HCT116 (cell line): ENCODE measurements at regions not wholly inside any gene's neighbourhood (a gene's known extent, or its start where the extent isn't known, plus 50 kb on each side); places are given as distances from the start of the nearest gene placed in this dataset.

Experiments
- ATAC-seq: fragments of 200-7000 bp; cut with Tn5 transposase; 2 replicates; pipeline ENCODE4 v1.9.1; 2020; ENCODE audit warnings: mild to moderate bottlenecking, moderate library complexity
- BruUV-seq: library from RNA; stranded (reverse); fragments of 400-500 nt; replicated peaks from 2 replicates; lab custom pipeline; 2021; lab: Mats Ljungman, UMichigan
- CTCF ChIA-PET: fragments of 300-600 bp; sonication (Branson Sonifier 250); formaldehyde crosslinking; loops from one replicate; lab custom pipeline; 2021; ENCODE audit warnings: antibody characterized with exemption; lab: Charles Lee
- POLR2A ChIA-PET: fragments of 300-600, 350-600 bp; sonication (Branson Sonifier 250); formaldehyde crosslinking; loops from one replicate; lab custom pipeline; 2021; ENCODE audit warnings: antibody characterized with exemption; lab: Charles Lee
- RAD21 ChIA-PET, 2 experiments: fragments of 300-600 bp; sonication (Branson Sonifier 250); formaldehyde crosslinking; loops; one replicate each; lab custom pipeline; 2023; ENCODE audit warnings: low total read pairs in 2 of 2; ENCODE audit not compliant: uncharacterized antibody in 2 of 2, unreplicated experiment in 2 of 2, low non-redundant PET in 1 of 2; lab: Charles Lee
- DNase-seq: peaks from one replicate; pipeline ENCODE4 v3.0.0-alpha.2; 2010; ENCODE audit warnings: low read depth, low spot score
- H2AFZ ChIP-seq: fragments of 200-600 bp; shearing (Covaris generic), sonication (generic); 2 replicates; pipeline ENCODE4 v1.6.1; 2017; ENCODE audit warnings: low read depth, mixed run types, mixed read lengths, antibody characterized with exemption, low read length; ENCODE audit not compliant: poor library complexity, severe bottlenecking
- H3K27ac ChIP-seq: 2 replicates; pipeline ENCODE4 v1.5.1; 2012; ENCODE audit warnings: low read depth, low read length
- H3K27me3 ChIP-seq: fragments of 200-600 bp; sonication (generic); 2 replicates; pipeline ENCODE4 v1.6.1; 2016; ENCODE audit warnings: mixed run types, low read length, mixed read lengths; ENCODE audit not compliant: insufficient read depth
- H3K36me3 ChIP-seq, 2 experiments: fragments of 200-500 bp in 1 of 2; fragments of 200-600 bp in 1 of 2; sonication (Bioruptor generic) in 1 of 2; sonication (generic) in 1 of 2; 2 replicates each; pipeline versions ENCODE4 v1.5.1 to v1.6.1; 2014 to 2016; ENCODE audit warnings: low read length in 2 of 2, inconsistent platforms in 1 of 2, mixed read lengths in 1 of 2, mixed run types in 1 of 2; ENCODE audit not compliant: insufficient read depth in 2 of 2, control insufficient read depth in 1 of 2
- H3K4me1 ChIP-seq, 2 experiments: fragments of 200-600 bp in 1 of 2; sonication (generic) in 1 of 2; 2 replicates each; pipeline versions ENCODE4 v1.5.1 to v1.6.1; 2012 to 2017; ENCODE audit warnings: low read length in 2 of 2, inconsistent platforms in 1 of 2, mild to moderate bottlenecking in 1 of 2, mixed read lengths in 1 of 2, mixed run types in 1 of 2, moderate library complexity in 1 of 2; ENCODE audit not compliant: insufficient read depth in 2 of 2, control insufficient read depth in 1 of 2
- H3K4me2 ChIP-seq: fragments of 200-600 bp; sonication (generic); 2 replicates; pipeline ENCODE4 v1.6.1; 2017; ENCODE audit warnings: mixed run types, low read length, mixed read lengths
- H3K4me3 ChIP-seq, 2 experiments: fragments of 200-600 bp in 1 of 2; sonication (generic) in 1 of 2; replicated peaks in 1 of 2; 2 replicates each; pipeline ENCODE4 v1.5.1; 2011 to 2016; ENCODE audit warnings: low read length in 2 of 2, control low read depth in 1 of 2, low read depth in 1 of 2, mild to moderate bottlenecking in 1 of 2, mixed read lengths in 1 of 2, mixed run types in 1 of 2
- H3K79me2 ChIP-seq: fragments of 200-600 bp; sonication (generic); 2 replicates; pipeline ENCODE4 v1.6.1; 2017; ENCODE audit warnings: mild to moderate bottlenecking, mixed run types, low read length, moderate library complexity, mixed read lengths; ENCODE audit not compliant: insufficient read depth
- H3K9ac ChIP-seq: fragments of 200-600 bp; sonication (generic); 2 replicates; pipeline ENCODE4 v1.6.1; 2016; ENCODE audit warnings: low read length, mixed read lengths
- H3K9me2 ChIP-seq: fragments of 200-600 bp; sonication (generic), shearing (Covaris generic); 2 replicates; pipeline ENCODE4 v1.6.1; 2017; ENCODE audit warnings: mixed run types, mild to moderate bottlenecking, moderate library complexity; ENCODE audit not compliant: insufficient read depth
- H3K9me3 ChIP-seq, 2 experiments: fragments of 200-500 bp in 1 of 2; fragments of 200-600 bp in 1 of 2; sonication (Bioruptor generic) in 1 of 2; sonication (generic) in 1 of 2; 2 replicates each; pipeline ENCODE4 v1.6.1; 2014 to 2017; ENCODE audit warnings: low read length in 2 of 2, mixed read lengths in 2 of 2, inconsistent platforms in 1 of 2, low read depth in 1 of 2, mild to moderate bottlenecking in 1 of 2, mixed run types in 1 of 2, moderate library complexity in 1 of 2; ENCODE audit not compliant: control insufficient read depth in 1 of 2, insufficient read depth in 1 of 2
- H4K20me1 ChIP-seq: fragments of 200-600 bp; sonication (generic), shearing (Covaris generic); 2 replicates; pipeline ENCODE4 v1.6.1; 2017; ENCODE audit warnings: mixed run types, mild to moderate bottlenecking, moderate library complexity; ENCODE audit not compliant: insufficient read depth
- CBX3 ChIP-seq: IDR thresholded peaks from 2 replicates; pipeline ENCODE4 v1.6.1; 2012; ENCODE audit warnings: low read depth
- CTCF ChIP-seq, 3 experiments: fragments of 200-600 bp in 1 of 3; sonication (generic) in 1 of 3; IDR thresholded peaks in 2 of 3; conservative IDR thresholded peaks in 1 of 3; 2 replicates each; pipeline ENCODE4 v1.5.1; 2012 to 2017; ENCODE audit warnings: low read depth in 2 of 3, low read length in 2 of 3, antibody characterized with exemption in 1 of 3, borderline replicate concordance in 1 of 3, control low read depth in 1 of 3, mild to moderate bottlenecking in 1 of 3, mixed read lengths in 1 of 3, mixed run types in 1 of 3, moderate library complexity in 1 of 3; ENCODE audit not compliant: insufficient read depth in 1 of 3
- RAD21 ChIP-seq: IDR thresholded peaks from 2 replicates; pipeline ENCODE4 v1.6.1; 2012; ENCODE audit warnings: low read depth, mild to moderate bottlenecking
- SRF ChIP-seq: IDR thresholded peaks from 2 replicates; pipeline ENCODE4 v1.6.1; 2012; ENCODE audit warnings: low read depth
- intact Hi-C: fragments of 100-400 bp; cut with micrococcal nuclease; formaldehyde crosslinking; loops from 2 replicates; pipeline ENCODE4 v1.10.0; 2022
- TF ChIP-seq, protein P1 (sequence below): IDR thresholded peaks from 2 replicates; pipeline ENCODE4 v1.6.1; 2012; ENCODE audit warnings: low read depth

DNA sequence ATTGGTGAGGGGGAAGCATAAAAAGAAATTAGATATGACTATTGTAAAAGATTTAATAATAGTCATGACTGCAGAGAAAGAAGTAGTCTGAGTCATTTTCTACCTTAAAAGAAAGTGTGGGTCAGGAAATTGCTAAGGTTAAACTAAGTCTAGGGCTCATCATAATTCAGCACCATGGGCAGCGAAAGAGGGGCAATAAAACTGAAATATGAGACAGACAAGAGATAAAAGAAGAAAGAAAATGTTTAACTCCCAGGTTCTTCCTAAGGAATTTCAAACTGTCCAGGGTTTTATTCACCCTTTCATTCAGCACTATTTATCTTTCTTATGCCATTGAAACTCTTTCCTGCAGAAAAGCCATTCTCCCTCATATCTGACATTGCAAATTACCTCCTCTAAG is 114.4 kb upstream of the API5 start:
- RAD21 ChIA-PET, result no interaction called here
- CTCF ChIA-PET, result no interaction called here

More for the DNA sequence above, 114.4 kb upstream of the API5 start:
- Histone ChIP-seq H3K27ac (no peak overlapping the region), H3K79me2 (no peaks in the 10 kb centered on the region), H3K9me3 (no peaks in the 10 kb centered on the region), H3K4me1 (no peaks in the 10 kb centered on the region), H3K27me3 (no peaks in the 10 kb centered on the region), H3K9me2 (no peaks in the 10 kb centered on the region), H3K9ac (no peak overlapping the region), H3K4me3 (no peak overlapping the region), H3K4me2 (no peak overlapping the region), H4K20me1 (no peaks in the 10 kb centered on the region), H2AFZ (no peak overlapping the region), H3K36me3 (no peaks in the 10 kb centered on the region)
- TF ChIP-seq, protein P1, sequence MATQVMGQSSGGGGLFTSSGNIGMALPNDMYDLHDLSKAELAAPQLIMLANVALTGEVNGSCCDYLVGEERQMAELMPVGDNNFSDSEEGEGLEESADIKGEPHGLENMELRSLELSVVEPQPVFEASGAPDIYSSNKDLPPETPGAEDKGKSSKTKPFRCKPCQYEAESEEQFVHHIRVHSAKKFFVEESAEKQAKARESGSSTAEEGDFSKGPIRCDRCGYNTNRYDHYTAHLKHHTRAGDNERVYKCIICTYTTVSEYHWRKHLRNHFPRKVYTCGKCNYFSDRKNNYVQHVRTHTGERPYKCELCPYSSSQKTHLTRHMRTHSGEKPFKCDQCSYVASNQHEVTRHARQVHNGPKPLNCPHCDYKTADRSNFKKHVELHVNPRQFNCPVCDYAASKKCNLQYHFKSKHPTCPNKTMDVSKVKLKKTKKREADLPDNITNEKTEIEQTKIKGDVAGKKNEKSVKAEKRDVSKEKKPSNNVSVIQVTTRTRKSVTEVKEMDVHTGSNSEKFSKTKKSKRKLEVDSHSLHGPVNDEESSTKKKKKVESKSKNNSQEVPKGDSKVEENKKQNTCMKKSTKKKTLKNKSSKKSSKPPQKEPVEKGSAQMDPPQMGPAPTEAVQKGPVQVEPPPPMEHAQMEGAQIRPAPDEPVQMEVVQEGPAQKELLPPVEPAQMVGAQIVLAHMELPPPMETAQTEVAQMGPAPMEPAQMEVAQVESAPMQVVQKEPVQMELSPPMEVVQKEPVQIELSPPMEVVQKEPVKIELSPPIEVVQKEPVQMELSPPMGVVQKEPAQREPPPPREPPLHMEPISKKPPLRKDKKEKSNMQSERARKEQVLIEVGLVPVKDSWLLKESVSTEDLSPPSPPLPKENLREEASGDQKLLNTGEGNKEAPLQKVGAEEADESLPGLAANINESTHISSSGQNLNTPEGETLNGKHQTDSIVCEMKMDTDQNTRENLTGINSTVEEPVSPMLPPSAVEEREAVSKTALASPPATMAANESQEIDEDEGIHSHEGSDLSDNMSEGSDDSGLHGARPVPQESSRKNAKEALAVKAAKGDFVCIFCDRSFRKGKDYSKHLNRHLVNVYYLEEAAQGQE, result 0 out of 2 replicates have a peak, but pooled peaks have one; percentile 12
- no peak for TF ChIP-seq CTCF (IDR thresholded peaks at IDR 0.05 in 2 of 3, conservative IDR thresholded peaks at IDR 0.05 in 1 of 3; ENCODE audit: borderline replicate concordance in 1 of 3, insufficient read depth in 1 of 3, low read depth in 2 of 3, low read length in 2 of 3)
- no peak for TF ChIP-seq RAD21
- TF ChIP-seq CBX3, result no peak
- TF ChIP-seq SRF, result no peak
- BruUV-seq, result no TSS peak
- no peak for DNase-seq
- ATAC-seq, result no peak
- intact Hi-C loops, result no loop called here
- POLR2A ChIA-PET, result no interaction called here
